Amniotic epithelial cell (primary cell): ENCODE measurements at regions not wholly inside any gene's neighbourhood (a gene's known extent, or its start where the extent isn't known, plus 50 kb on each side); places are given as distances from the start of the nearest gene placed in this dataset.

Source experiments
- DNase-seq: peaks from one replicate; pipeline ENCODE4 v3.0.0-alpha.2; 2010; ENCODE audit warnings: low read depth

- no peak for DNase-seq
These were observed 197.2 kb downstream of the TEX29 start for GRCh38 chr13:111517641-111518010.

- DNase-seq, result no peak
These were observed 197.8 kb downstream of the TEX29 start for GRCh38 chr13:111518161-111518792.

GRCh38 chr13:111519041-111519440 lies 198.6 kb downstream of the TEX29 start:
- no peak for DNase-seq

GRCh38 chr13:111519490-111520170 lies 199.2 kb downstream of the TEX29 start:
- DNase-seq, result no peak

- DNase-seq, result no peak
These were observed 200.6 kb downstream of the TEX29 start for GRCh38 chr13:111521030-111521429.

GRCh38 chr13:111521691-111522229 lies 201.3 kb downstream of the TEX29 start:
- DNase-seq, result no peak

- DNase-seq, result no peak
These were observed 205.1 kb downstream of the TEX29 start for GRCh38 chr13:111525320-111526118.

- no peak for DNase-seq
These were observed 206.5 kb downstream of the TEX29 start for GRCh38 chr13:111526922-111527321.

GRCh38 chr13:111527614-111528229 lies 207.3 kb downstream of the TEX29 start:
- DNase-seq, result no peak

- no peak for DNase-seq
These were observed 208.1 kb downstream of the TEX29 start for GRCh38 chr13:111528513-111528912.

- DNase-seq, result no peak
These were observed 209.9 kb downstream of the TEX29 start for GRCh38 chr13:111530137-111530870.

- no peak for DNase-seq
These were observed 211.1 kb downstream of the TEX29 start for GRCh38 chr13:111531505-111531904.

GRCh38 chr13:111532111-111532510 lies 211.7 kb downstream of the TEX29 start:
- DNase-seq, result no peak

GRCh38 chr13:111533900-111534683 lies 213.7 kb downstream of the TEX29 start:
- no peak for DNase-seq

GRCh38 chr13:111534751-111535522 lies 214.5 kb downstream of the TEX29 start:
- no peak for DNase-seq

- DNase-seq, result no peak
These were observed 215.0 kb downstream of the TEX29 start for GRCh38 chr13:111535523-111535811.

- DNase-seq, result no peak
These were observed 215.7 kb downstream of the TEX29 start for GRCh38 chr13:111536075-111536642.

- DNase-seq, result no peak
These were observed 216.8 kb downstream of the TEX29 start for GRCh38 chr13:111537115-111537728.

- no peak for DNase-seq
These were observed 217.5 kb downstream of the TEX29 start for GRCh38 chr13:111537843-111538499.
